ENCODE measurements at regions not wholly inside any gene's neighbourhood (a gene's known extent, or its start where the extent isn't known, plus 50 kb on each side); places are given as distances from the start of the nearest gene placed in this dataset.

- no peak for DNase-seq
Measured at GRCh38 chr20:57006411-57007170, 259.9 kb downstream of the BMP7 start.

GRCh38 chr20:57007171-57007540, 259.3 kb downstream of the BMP7 start:
- no peak for DNase-seq

DNA sequence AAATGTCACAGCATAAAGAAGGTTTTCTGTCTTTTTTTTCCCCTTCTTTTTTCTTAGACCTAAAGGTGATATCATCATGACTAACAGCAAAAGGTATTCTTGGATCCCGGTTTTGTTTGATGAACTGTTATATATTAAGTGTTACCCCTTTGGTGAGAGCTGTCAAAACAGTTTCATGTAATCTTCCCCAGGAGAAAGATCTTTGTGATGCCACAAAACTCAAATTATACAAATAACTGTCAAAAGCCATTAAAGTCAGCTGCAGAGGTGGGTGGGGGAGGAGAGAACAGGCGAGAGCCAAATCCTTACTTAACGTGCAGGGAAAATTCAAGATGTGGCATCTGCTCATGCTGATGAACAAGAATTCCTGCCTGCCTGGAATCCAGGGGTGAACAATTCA, 258.2 kb downstream of the BMP7 start:
- no peak for DNase-seq

DNA sequence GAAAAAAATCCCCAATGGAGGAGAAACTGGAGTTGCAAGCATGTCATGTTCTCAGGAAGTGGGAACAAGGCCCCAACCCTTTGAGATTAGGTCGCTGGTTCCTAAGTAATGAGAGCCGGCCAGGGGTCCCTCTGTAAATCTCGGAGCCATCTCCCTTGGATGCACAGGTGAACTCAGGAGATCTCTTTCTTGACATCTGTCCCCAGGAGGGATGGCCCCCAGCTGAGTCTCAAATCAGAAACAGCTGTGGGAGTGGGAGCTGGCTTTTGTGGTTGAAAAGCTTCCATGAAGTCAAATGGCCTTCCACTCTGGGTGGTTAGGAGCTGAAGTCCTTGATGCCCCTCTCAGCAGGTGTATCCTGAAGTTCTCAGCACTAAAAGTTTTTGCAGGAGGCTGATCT, 257.1 kb downstream of the BMP7 start:
- DNase-seq: no peak

GRCh38 chr20:57009775-57010174, 256.7 kb downstream of the BMP7 start:
- no peak for DNase-seq

DNA sequence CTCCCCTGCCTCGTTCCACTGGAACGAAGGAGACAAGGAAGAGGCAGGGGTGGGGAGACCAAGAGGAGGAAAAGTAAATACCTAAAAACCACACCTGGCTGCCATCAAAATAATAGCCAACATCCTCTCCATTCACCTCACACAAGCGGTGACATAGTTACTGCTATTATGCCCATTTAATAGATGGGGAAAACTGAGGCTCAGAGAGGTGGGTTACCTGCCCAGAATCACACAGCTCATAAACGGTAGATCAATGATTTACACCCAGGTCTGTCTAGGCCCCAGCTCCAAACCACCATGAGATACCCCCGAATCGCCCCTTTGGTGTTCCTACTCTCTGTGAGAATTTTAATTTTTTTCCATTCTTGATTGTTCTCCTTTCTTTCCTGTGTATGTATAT, 253.8 kb downstream of the BMP7 start:
- DNase-seq: no peak

DNA sequence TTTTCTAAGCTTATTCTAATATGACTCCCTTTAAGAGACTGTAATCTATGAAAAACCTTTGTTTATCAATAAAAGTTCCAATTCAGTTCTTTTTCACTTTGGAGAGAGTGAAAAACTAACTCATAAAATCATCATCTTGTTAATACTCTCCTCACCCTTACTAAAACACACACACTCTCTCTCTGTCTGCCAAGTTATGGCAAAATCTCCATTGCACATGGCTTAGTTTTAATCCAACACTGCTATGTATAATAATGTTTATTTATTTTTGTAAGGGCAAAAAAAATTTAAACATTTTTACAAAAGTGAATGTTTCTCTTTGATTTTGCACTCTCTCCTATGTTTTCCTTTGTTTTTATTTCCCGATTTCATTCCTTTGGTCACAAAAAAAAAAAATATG, 253.2 kb downstream of the BMP7 start:
- no peak for DNase-seq

DNA sequence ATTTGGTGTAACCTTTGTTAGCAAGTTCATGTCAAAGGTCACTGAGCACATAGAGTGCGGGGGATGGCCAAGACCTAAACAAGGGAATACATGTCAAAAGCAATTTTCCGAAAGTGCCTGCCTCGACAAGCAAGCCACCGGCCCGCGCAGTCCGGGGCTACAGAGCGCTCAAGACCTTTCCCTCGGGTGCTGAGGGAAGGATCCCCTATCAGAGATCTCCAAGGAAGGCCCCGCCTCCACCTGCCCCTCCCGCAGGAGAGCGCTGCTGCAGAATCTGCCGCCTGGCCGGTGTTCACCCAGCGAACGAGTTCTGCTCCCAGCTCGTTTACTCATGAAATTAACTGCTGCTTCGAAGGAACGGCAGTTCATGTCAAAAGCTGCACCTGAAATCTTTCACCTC, 252.7 kb downstream of the BMP7 start:
- peak; percentile 9 for DNase-seq

- peak; percentile 76 for DNase-seq
Measured at GRCh38 chr20:57020364-57020763, 246.1 kb downstream of the BMP7 start.

GRCh38 chr20:57022306-57022705, 244.1 kb downstream of the BMP7 start:
- no peak for DNase-seq

DNA sequence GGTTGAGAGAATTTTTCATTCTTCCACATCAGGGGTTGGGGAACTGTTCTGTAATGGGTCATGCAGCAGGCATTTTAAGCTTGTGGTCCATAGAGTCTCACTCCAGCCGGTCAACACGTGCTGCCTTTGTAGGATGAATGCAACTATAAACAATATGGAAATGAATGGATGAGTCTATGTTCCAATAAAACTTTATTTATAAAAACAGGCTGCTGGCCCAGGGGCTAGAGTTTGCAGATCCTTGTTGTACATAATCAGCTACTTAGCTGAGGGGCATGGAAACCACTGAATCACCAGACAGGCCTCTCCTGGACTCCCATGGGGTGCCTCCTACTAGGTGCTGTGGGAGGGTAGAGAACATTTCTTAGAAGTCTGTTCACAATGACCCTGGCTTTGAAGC, 243.4 kb downstream of the BMP7 start:
- DNase-seq: no peak

DNA sequence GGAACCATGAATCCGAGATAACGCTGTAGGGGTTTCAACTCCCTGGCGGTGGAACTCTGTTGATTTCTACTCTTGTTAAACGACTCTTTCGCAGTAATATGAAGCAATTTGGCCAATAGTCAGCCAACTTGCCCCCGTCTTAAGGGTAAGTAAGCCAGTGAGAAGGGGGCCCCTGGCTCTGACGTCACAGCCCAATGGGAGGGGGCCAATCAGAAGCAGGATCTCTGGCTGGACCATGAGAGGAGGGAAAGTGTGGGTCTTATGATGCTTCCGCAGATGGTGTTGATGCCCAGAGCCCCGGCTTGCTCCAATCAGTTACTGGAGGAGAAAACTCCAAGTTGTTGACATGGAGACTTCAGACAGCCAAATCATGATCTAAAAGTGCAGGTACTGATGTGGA, 242.4 kb downstream of the BMP7 start:
- DNase-seq: no peak

- no peak for DNase-seq
Measured at GRCh38 chr20:57024849-57025248, 241.6 kb downstream of the BMP7 start.

GRCh38 chr20:57025261-57025660, 241.2 kb downstream of the BMP7 start:
- no peak for DNase-seq

GRCh38 chr20:57025666-57026224, 240.7 kb downstream of the BMP7 start:
- DNase-seq: no peak

- DNase-seq: no peak
Measured at GRCh38 chr20:57027777-57028176, 238.7 kb downstream of the BMP7 start.

GRCh38 chr20:57030611-57031600, 235.5 kb downstream of the BMP7 start:
- DNase-seq: no peak

DNA sequence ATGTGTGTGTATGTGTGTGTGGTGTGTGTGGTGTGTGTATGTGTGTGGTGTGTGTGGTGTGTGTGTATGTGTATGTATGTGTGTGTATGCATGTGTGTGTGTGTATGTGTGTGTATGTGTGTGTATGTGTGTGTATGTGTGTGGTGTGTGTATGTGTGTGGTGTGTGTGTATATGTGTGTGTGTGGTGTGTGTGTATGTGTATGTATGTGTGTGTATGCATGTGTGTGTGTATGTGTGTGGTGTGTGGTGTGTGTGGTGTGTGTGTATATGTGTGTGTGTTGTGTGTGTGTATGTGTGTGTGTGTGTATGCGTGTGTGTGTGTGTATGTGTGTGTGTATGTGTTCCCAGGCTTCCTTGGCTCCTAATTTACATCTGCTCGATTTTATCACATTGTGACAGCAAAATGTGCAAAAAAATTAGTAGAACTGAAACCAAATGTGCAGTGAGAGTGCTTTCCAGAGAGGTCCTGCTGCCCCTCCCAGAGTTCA, 234.5 kb downstream of the BMP7 start:
- DNase-seq: no peak

DNA sequence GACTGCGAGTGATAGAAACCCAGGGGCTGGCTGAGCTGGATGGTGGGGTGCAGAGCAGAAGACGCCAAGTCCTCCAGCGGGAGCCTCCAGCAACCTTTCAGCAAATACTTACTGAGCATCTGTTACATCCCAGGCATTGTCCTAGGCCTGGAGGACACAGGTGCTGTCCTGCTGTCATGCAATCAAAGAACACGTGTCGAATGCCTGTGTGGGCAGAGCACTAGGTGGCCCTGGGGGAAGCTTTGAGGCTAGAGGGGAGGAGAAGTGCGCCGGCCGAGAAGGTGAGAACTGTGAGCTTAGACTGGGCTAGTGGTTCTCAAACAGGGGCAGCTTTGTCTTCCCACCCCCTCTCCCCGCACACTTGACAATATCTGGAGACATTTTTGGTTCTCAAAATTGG, 233.6 kb downstream of the BMP7 start:
- DNase-seq: no peak

DNA sequence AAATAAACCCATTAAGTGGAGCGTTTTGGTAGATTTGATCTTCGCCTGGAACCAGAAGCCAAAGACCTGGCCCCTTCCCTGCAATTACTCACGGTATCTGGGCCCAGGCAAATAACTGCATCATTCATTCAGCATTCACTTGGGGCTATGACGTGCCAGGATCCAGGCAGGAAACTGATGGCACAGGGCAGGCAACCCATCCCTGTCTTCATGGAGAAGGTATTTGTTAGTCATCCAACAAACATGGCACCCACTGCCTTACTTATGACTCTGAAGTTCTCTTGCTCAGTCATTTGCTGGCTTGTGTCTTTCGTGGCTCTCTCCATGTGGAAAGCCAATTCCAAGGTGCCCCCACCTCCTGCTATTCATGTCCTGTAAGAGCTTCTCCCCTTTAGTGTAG, 232.4 kb downstream of the BMP7 start:
- DNase-seq: no peak

DNA sequence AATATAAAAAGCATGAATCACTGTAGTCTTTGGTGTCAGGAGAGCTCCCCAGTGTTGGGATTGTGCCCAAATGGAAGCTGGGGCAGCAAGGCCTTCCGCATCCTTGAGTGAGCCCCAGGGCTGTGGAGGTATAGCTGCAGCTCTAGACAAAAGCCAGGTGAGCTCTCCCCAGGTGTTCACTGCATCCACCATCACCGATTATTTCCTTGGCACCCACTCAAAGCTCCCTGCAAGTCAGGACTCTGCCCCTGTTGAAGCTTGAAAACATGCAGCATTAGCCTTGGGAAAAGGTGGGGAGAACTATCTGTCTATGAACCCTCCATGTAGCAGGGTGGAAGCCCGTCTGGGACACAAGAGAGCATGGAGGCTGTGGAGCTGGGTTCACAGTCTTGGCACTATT, 228.8 kb downstream of the BMP7 start:
- no peak for DNase-seq

DNA sequence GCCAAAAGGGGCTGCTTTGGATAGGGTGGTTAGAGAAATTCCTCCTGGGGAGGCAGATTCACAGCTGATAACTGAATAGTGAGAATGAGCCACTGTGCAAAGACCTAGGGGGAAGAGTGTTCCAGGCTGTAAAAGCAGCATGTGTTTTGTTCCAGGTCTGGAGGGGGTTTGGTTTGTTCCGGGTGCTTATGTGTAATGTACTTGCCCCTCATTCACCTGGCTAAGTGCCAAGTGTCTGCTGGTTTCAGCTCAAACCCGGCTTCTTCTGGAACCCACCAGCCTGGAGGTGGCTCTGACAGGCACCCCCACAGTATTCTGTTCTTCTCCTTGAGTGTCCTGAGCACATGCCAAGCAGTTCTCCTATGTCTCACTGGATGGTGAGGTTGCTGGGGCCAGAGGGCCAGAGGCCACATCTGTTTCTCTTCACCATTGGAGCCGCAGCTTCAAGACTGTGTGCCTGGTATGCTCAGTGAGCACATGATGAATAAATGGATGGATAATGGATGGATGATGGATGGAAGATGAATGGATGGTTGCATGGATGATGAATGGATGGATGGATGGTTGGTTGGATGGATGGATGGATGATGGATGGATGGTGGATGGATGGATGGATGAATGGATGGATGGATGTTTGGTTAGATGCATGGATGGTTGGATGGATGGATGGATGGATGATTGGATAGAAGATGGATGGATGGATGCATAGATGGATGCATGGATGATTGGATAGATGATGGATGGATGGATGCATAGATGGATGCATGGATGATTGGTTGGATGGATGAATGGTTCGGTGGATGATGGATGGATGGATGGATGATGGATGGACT, 227.6 kb downstream of the BMP7 start:
- DNase-seq: no peak

GRCh38 chr20:57040466-57040865, 226.0 kb downstream of the BMP7 start:
- no peak for DNase-seq
